ENCODE measurements at regions not wholly inside any gene's neighbourhood (a gene's known extent, or its start where the extent isn't known, plus 50 kb on each side); places are given as distances from the start of the nearest gene placed in this dataset.

DNA sequence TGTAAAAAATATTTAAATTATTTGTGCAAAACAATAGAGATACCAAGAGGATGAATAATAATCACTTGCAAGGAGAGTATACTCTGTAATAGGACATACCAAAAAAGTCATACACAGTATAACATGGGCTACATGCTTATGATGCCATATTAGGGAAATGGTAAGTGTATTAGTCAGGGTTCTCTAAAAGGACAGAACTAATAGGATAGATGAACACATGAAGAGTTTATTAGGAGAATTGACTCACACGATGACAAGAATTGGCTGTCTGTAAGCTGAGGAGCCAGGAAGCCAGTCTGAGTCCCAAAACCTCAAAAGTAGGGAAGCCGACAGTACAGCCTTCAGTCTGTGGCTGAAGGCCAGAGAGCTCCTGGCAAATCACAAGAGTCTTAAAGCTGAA lies 151.2 kb downstream of the DTHD1 start:
- no peak for DNase-seq
- Histone ChIP-seq H3K27me3 (replicated peaks; ENCODE audit: control insufficient read depth, insufficient read depth, low read length, poor library complexity, severe bottlenecking) (no peaks in the 10 kb centered on the region), H3K9me3 (ENCODE audit: control insufficient read depth, low read length) (no peaks in the 10 kb centered on the region), H3K36me3 (ENCODE audit: control insufficient read depth, insufficient read depth, low read length) (no peaks in the 10 kb centered on the region), H3K4me1 (ENCODE audit: control insufficient read depth, insufficient read depth, low read length, poor library complexity, severe bottlenecking) (no peaks in the 10 kb centered on the region), H3K27ac (ENCODE audit: insufficient read depth, low read length, poor library complexity, severe bottlenecking) (no peak overlapping the region), H3K4me3 (ENCODE audit: insufficient read depth, low read depth, low read length, poor library complexity, severe bottlenecking) (no peak overlapping the region)

GRCh38 chr4:36439556-36439955 lies 158.1 kb downstream of the DTHD1 start:
- Histone ChIP-seq H3K4me3 (ENCODE audit: insufficient read depth, low read depth, low read length, poor library complexity, severe bottlenecking) (no peak overlapping the region), H3K4me1 (ENCODE audit: control insufficient read depth, insufficient read depth, low read length, poor library complexity, severe bottlenecking) (no peaks in the 10 kb centered on the region), H3K36me3 (ENCODE audit: control insufficient read depth, insufficient read depth, low read length) (no peaks in the 10 kb centered on the region), H3K27me3 (replicated peaks; ENCODE audit: control insufficient read depth, insufficient read depth, low read length, poor library complexity, severe bottlenecking) (no peaks in the 10 kb centered on the region), H3K9me3 (ENCODE audit: control insufficient read depth, low read length) (no peaks in the 10 kb centered on the region), H3K27ac (ENCODE audit: insufficient read depth, low read length, poor library complexity, severe bottlenecking) (no peak overlapping the region)
- no peak for DNase-seq

- Histone ChIP-seq H3K4me3 (ENCODE audit: insufficient read depth, low read depth, low read length, poor library complexity, severe bottlenecking) (no peak overlapping the region), H3K27ac (ENCODE audit: insufficient read depth, low read length, poor library complexity, severe bottlenecking) (no peak overlapping the region), H3K36me3 (ENCODE audit: control insufficient read depth, insufficient read depth, low read length) (no peaks in the 10 kb centered on the region), H3K9me3 (ENCODE audit: control insufficient read depth, low read length) (no peaks in the 10 kb centered on the region), H3K27me3 (replicated peaks; ENCODE audit: control insufficient read depth, insufficient read depth, low read length, poor library complexity, severe bottlenecking) (no peaks in the 10 kb centered on the region), H3K4me1 (ENCODE audit: control insufficient read depth, insufficient read depth, low read length, poor library complexity, severe bottlenecking) (no peaks in the 10 kb centered on the region)
- DNase-seq: no peak
Measured at GRCh38 chr4:36445480-36445879, 164.1 kb downstream of the DTHD1 start.

DNA sequence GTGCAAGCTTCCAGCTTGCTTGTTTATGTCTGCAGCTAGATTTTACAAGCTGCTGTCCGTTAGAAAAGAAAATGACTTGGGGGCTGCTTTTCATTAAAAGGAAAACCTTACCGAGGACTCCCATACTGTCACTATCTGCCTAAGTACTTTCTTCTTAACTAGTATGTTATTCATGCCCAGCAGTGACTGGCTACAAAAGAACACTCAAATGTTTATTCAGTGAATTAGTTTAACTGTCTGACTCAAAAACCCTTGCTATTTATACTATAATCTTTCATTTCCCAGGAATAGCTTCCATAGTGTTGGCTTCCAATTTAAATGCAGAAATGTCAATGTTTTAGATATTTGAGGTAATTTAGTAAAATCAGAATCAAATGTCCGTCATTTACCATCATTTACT lies 164.9 kb downstream of the DTHD1 start:
- Histone ChIP-seq H3K9me3 (ENCODE audit: control insufficient read depth, low read length) (no peaks in the 10 kb centered on the region), H3K36me3 (ENCODE audit: control insufficient read depth, insufficient read depth, low read length) (no peaks in the 10 kb centered on the region), H3K4me1 (ENCODE audit: control insufficient read depth, insufficient read depth, low read length, poor library complexity, severe bottlenecking) (no peaks in the 10 kb centered on the region), H3K4me3 (ENCODE audit: insufficient read depth, low read depth, low read length, poor library complexity, severe bottlenecking) (no peak overlapping the region), H3K27ac (ENCODE audit: insufficient read depth, low read length, poor library complexity, severe bottlenecking) (no peak overlapping the region), H3K27me3 (replicated peaks; ENCODE audit: control insufficient read depth, insufficient read depth, low read length, poor library complexity, severe bottlenecking) (peaks cover 3% of the 10 kb centered on the region)
- no peak for DNase-seq

GRCh38 chr4:36461344-36461743 lies 179.9 kb downstream of the DTHD1 start:
- Histone ChIP-seq H3K9me3 (ENCODE audit: control insufficient read depth, low read length) (no peaks in the 10 kb centered on the region), H3K36me3 (ENCODE audit: control insufficient read depth, insufficient read depth, low read length) (no peaks in the 10 kb centered on the region), H3K4me3 (ENCODE audit: insufficient read depth, low read depth, low read length, poor library complexity, severe bottlenecking) (no peak overlapping the region), H3K4me1 (ENCODE audit: control insufficient read depth, insufficient read depth, low read length, poor library complexity, severe bottlenecking) (no peaks in the 10 kb centered on the region), H3K27me3 (replicated peaks; ENCODE audit: control insufficient read depth, insufficient read depth, low read length, poor library complexity, severe bottlenecking) (no peaks in the 10 kb centered on the region), H3K27ac (ENCODE audit: insufficient read depth, low read length, poor library complexity, severe bottlenecking) (no peak overlapping the region)
- no peak for DNase-seq

DNA sequence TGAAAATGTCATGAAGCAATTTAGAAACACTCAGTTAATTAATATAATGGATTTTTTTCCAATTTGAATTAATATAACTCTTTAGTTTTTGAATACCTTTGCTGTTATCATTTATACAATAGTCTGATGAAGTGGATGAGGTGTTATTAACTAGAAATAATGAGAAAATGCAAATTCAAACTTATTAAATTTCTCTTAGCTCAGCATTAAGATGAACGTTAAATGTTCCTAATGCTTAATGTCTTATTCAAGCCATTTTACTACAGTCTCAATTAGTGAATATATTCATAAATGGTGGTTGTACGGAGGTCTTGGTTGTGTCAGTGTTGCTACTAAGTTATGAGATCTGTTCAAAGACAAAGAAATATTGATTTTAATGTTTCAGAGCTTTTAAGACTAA lies 186.3 kb downstream of the DTHD1 start:
- H3K4me3 ChIP-seq (ENCODE audit: insufficient read depth, low read depth, low read length, poor library complexity, severe bottlenecking): no peak overlapping the region
- DNase-seq: no peak
- H3K4me1 ChIP-seq (ENCODE audit: control insufficient read depth, insufficient read depth, low read length, poor library complexity, severe bottlenecking): no peaks in the 10 kb centered on the region
- H3K9me3 ChIP-seq (ENCODE audit: control insufficient read depth, low read length): no peaks in the 10 kb centered on the region
- H3K27me3 ChIP-seq (replicated peaks; ENCODE audit: control insufficient read depth, insufficient read depth, low read length, poor library complexity, severe bottlenecking): no peaks in the 10 kb centered on the region
- H3K36me3 ChIP-seq (ENCODE audit: control insufficient read depth, insufficient read depth, low read length): no peaks in the 10 kb centered on the region
- H3K27ac ChIP-seq (ENCODE audit: insufficient read depth, low read length, poor library complexity, severe bottlenecking): no peak overlapping the region

GRCh38 chr4:36471903-36472302 lies 190.5 kb downstream of the DTHD1 start:
- DNase-seq: no peak
- no peaks in the 10 kb centered on the region for H3K27me3 ChIP-seq (replicated peaks; ENCODE audit: control insufficient read depth, insufficient read depth, low read length, poor library complexity, severe bottlenecking)
- no peak overlapping the region for H3K27ac ChIP-seq (ENCODE audit: insufficient read depth, low read length, poor library complexity, severe bottlenecking)
- H3K4me1 ChIP-seq (ENCODE audit: control insufficient read depth, insufficient read depth, low read length, poor library complexity, severe bottlenecking): no peaks in the 10 kb centered on the region
- H3K9me3 ChIP-seq (ENCODE audit: control insufficient read depth, low read length): no peaks in the 10 kb centered on the region
- no peaks in the 10 kb centered on the region for H3K36me3 ChIP-seq (ENCODE audit: control insufficient read depth, insufficient read depth, low read length)
- no peak overlapping the region for H3K4me3 ChIP-seq (ENCODE audit: insufficient read depth, low read depth, low read length, poor library complexity, severe bottlenecking)

DNA sequence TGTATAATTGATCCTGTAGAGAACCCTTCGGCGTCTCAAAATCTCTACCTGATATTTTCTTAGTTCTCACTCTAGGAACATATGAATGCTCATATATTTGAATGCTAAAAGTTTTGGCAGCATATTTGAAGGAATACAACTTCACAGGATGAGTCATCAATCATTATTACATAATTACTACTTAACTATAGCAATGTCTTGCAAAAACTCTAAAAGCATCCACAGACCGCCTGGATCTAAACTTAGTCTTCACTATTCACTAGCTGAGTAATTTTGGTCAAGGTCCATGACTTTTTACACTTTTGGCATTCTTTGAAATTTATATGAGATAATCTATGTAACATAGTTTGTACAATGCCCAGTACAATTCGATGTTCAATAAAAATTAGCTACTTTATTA lies 194.7 kb downstream of the DTHD1 start:
- DNase-seq: no peak
- Histone ChIP-seq H3K9me3 (ENCODE audit: control insufficient read depth, low read length) (no peaks in the 10 kb centered on the region), H3K27me3 (replicated peaks; ENCODE audit: control insufficient read depth, insufficient read depth, low read length, poor library complexity, severe bottlenecking) (no peaks in the 10 kb centered on the region), H3K27ac (ENCODE audit: insufficient read depth, low read length, poor library complexity, severe bottlenecking) (no peak overlapping the region), H3K36me3 (ENCODE audit: control insufficient read depth, insufficient read depth, low read length) (no peaks in the 10 kb centered on the region), H3K4me1 (ENCODE audit: control insufficient read depth, insufficient read depth, low read length, poor library complexity, severe bottlenecking) (no peaks in the 10 kb centered on the region), H3K4me3 (ENCODE audit: insufficient read depth, low read depth, low read length, poor library complexity, severe bottlenecking) (no peak overlapping the region)

- no peak for DNase-seq
- Histone ChIP-seq H3K4me3 (ENCODE audit: insufficient read depth, low read depth, low read length, poor library complexity, severe bottlenecking) (no peak overlapping the region), H3K27me3 (replicated peaks; ENCODE audit: control insufficient read depth, insufficient read depth, low read length, poor library complexity, severe bottlenecking) (no peaks in the 10 kb centered on the region), H3K9me3 (ENCODE audit: control insufficient read depth, low read length) (no peaks in the 10 kb centered on the region), H3K4me1 (ENCODE audit: control insufficient read depth, insufficient read depth, low read length, poor library complexity, severe bottlenecking) (no peaks in the 10 kb centered on the region), H3K36me3 (ENCODE audit: control insufficient read depth, insufficient read depth, low read length) (no peaks in the 10 kb centered on the region), H3K27ac (ENCODE audit: insufficient read depth, low read length, poor library complexity, severe bottlenecking) (no peak overlapping the region)
Measured at GRCh38 chr4:36477861-36478260, 196.4 kb downstream of the DTHD1 start.

DNA sequence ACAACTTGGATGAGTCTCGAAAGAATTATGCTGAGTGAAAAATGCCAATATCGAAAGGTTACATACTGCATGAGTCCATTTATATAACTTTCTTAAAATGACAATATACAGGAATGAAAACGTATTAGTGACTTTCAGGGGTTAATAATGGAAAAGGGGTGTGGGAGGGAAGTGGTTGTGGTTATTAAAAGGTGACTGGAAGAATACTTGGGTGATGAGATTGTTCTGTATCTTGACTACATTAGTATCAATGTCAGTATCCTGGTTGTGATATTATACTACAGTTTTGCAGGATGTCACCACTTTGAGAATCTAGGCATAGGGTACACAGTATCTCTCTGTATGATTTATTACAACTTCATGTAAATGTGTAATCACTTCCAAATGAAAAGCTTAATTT lies 204.5 kb downstream of the DTHD1 start:
- H3K36me3 ChIP-seq (ENCODE audit: control insufficient read depth, insufficient read depth, low read length): no peaks in the 10 kb centered on the region
- H3K4me3 ChIP-seq (ENCODE audit: insufficient read depth, low read depth, low read length, poor library complexity, severe bottlenecking): no peak overlapping the region
- no peak overlapping the region for H3K27ac ChIP-seq (ENCODE audit: insufficient read depth, low read length, poor library complexity, severe bottlenecking)
- H3K9me3 ChIP-seq (ENCODE audit: control insufficient read depth, low read length): no peaks in the 10 kb centered on the region
- H3K4me1 ChIP-seq (ENCODE audit: control insufficient read depth, insufficient read depth, low read length, poor library complexity, severe bottlenecking): no peaks in the 10 kb centered on the region
- DNase-seq: no peak
- H3K27me3 ChIP-seq (replicated peaks; ENCODE audit: control insufficient read depth, insufficient read depth, low read length, poor library complexity, severe bottlenecking): no peaks in the 10 kb centered on the region

DNA sequence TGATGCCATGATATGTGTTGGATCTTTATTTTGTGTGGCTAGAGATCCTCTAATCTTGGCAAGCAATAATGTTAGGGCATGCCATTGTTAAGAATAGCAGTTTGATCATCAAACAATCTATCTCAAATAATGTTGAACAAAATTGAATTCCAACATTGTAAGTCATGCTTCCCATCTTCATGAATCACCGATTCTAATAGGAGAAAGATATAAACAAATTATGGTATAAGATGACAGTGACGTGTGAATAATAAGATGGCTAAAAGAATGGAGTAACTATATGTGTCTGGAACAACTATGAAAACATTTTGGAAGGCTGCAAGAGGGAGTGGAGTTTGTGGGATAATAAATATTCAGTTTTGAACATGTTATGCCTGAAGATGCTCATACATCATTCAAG lies 208.4 kb downstream of the DTHD1 start:
- no peaks in the 10 kb centered on the region for H3K4me1 ChIP-seq (ENCODE audit: control insufficient read depth, insufficient read depth, low read length, poor library complexity, severe bottlenecking)
- no peaks in the 10 kb centered on the region for H3K36me3 ChIP-seq (ENCODE audit: control insufficient read depth, insufficient read depth, low read length)
- no peak overlapping the region for H3K4me3 ChIP-seq (ENCODE audit: insufficient read depth, low read depth, low read length, poor library complexity, severe bottlenecking)
- no peak for DNase-seq
- H3K27ac ChIP-seq (ENCODE audit: insufficient read depth, low read length, poor library complexity, severe bottlenecking): no peak overlapping the region
- no peaks in the 10 kb centered on the region for H3K27me3 ChIP-seq (replicated peaks; ENCODE audit: control insufficient read depth, insufficient read depth, low read length, poor library complexity, severe bottlenecking)
- H3K9me3 ChIP-seq (ENCODE audit: control insufficient read depth, low read length): no peaks in the 10 kb centered on the region
